ENCODE measurements at regions not wholly inside any gene's neighbourhood (a gene's known extent, or its start where the extent isn't known, plus 50 kb on each side); places are given as distances from the start of the nearest gene placed in this dataset.

- H3K27ac ChIP-seq (ENCODE audit: insufficient read depth, low read depth, low read length), result no peak overlapping the region
- ChIA-PET POLR2A (no interaction called here), CTCF (no interaction called here)
- no peaks in the 10 kb centered on the region for H3K27me3 ChIP-seq (ENCODE audit: control insufficient read depth in 2 of 2, insufficient read depth in 2 of 2, low read length in 2 of 2)
- H3K4me1 ChIP-seq (ENCODE audit: control insufficient read depth, extremely low read depth, insufficient read depth, low read length), result no peaks in the 10 kb centered on the region
- no peak overlapping the region for H2AFZ ChIP-seq (ENCODE audit: low read depth, low read length)
- H3K79me2 ChIP-seq (ENCODE audit: control insufficient read depth, insufficient read depth, low read length), result no peaks in the 10 kb centered on the region
- no peak overlapping the region for H3K4me2 ChIP-seq (ENCODE audit: insufficient read depth, low read length)
- DNase-seq (ENCODE audit: low read depth, low spot score) (no peak), FAIRE-seq (no peak)
- intact Hi-C loops (cut with micrococcal nuclease), result no loop called here
- H3K9ac ChIP-seq (replicated peaks; ENCODE audit: extremely low read depth, insufficient read depth, low read length), result no peak overlapping the region
- TF ChIP-seq POLR2AphosphoS5 (IDR thresholded peaks at IDR 0.05; ENCODE audit: insufficient read depth, low read depth, low read length) (no peak), POLR2A (IDR thresholded peaks at IDR 0.05; ENCODE audit: low read depth, low read length) (no peak)
- no TSS peak for BruUV-seq (replicated peaks)
- no peak overlapping the region for H3K4me3 ChIP-seq (replicated peaks in 1 of 3; ENCODE audit: insufficient read depth in 1 of 3, low read depth in 1 of 3, low read length in 3 of 3)
- no peaks in the 10 kb centered on the region for H4K20me1 ChIP-seq (replicated peaks; ENCODE audit: control insufficient read depth, extremely low read depth, insufficient read depth, low read length)
- no peaks in the 10 kb centered on the region for H3K9me1 ChIP-seq (replicated peaks; ENCODE audit: control insufficient read depth, extremely low read depth, insufficient read depth, low read length)
- H3K36me3 ChIP-seq (ENCODE audit: control insufficient read depth in 2 of 2, extremely low read depth in 1 of 2, insufficient read depth in 2 of 2, low read length in 2 of 2), result no peaks in the 10 kb centered on the region
- no peaks in the 10 kb centered on the region for H3K9me3 ChIP-seq (replicated peaks; ENCODE audit: control insufficient read depth, insufficient read depth, low read length)
- dilution Hi-C loops (cut with MboI; ENCODE audit: extremely low pct_ligation_motif_present, low sequenced_read_pairs), result no loop called here
Observed at GRCh38 chr3:34000301-34000700, 201.9 kb downstream of the PDCD6IP start.

- CTCF ChIA-PET, result no interaction called here
- DNase-seq (ENCODE audit: low read depth, low spot score), result no peak
- dilution Hi-C loops (cut with MboI; ENCODE audit: extremely low pct_ligation_motif_present, low sequenced_read_pairs) (no loop called here), intact Hi-C loops (cut with micrococcal nuclease) (no loop called here)
- Histone ChIP-seq H2AFZ (ENCODE audit: low read depth, low read length) (no peak overlapping the region), H3K4me3 (replicated peaks in 1 of 3; ENCODE audit: insufficient read depth in 1 of 3, low read depth in 1 of 3, low read length in 3 of 3) (no peak overlapping the region), H3K4me1 (ENCODE audit: control insufficient read depth, extremely low read depth, insufficient read depth, low read length) (no peaks in the 10 kb centered on the region), H3K79me2 (ENCODE audit: control insufficient read depth, insufficient read depth, low read length) (no peaks in the 10 kb centered on the region), H3K9me3 (replicated peaks; ENCODE audit: control insufficient read depth, insufficient read depth, low read length) (no peaks in the 10 kb centered on the region), H3K9ac (replicated peaks; ENCODE audit: extremely low read depth, insufficient read depth, low read length) (no peak overlapping the region), H3K9me1 (replicated peaks; ENCODE audit: control insufficient read depth, extremely low read depth, insufficient read depth, low read length) (no peaks in the 10 kb centered on the region), H3K27me3 (ENCODE audit: control insufficient read depth in 2 of 2, insufficient read depth in 2 of 2, low read length in 2 of 2) (no peaks in the 10 kb centered on the region), H3K4me2 (ENCODE audit: insufficient read depth, low read length) (no peak overlapping the region), H4K20me1 (replicated peaks; ENCODE audit: control insufficient read depth, extremely low read depth, insufficient read depth, low read length) (no peaks in the 10 kb centered on the region), H3K36me3 (ENCODE audit: control insufficient read depth in 2 of 2, extremely low read depth in 1 of 2, insufficient read depth in 2 of 2, low read length in 2 of 2) (no peaks in the 10 kb centered on the region), H3K27ac (ENCODE audit: insufficient read depth, low read depth, low read length) (no peak overlapping the region)
- no peak for TF ChIP-seq MYC (IDR thresholded peaks at IDR 0.05; ENCODE audit: low read depth, low read length)
- TF ChIP-seq CTCF (IDR thresholded peaks at IDR 0.05; ENCODE audit: extremely low read depth in 1 of 2, insufficient read depth in 1 of 2, low read depth in 1 of 2, low read length in 2 of 2), result no peak
- no peak for TF ChIP-seq EZH2 (IDR thresholded peaks at IDR 0.05; ENCODE audit: borderline replicate concordance, low read depth, low read length, severe bottlenecking)
- TF ChIP-seq MAX (IDR thresholded peaks at IDR 0.05; ENCODE audit: insufficient read depth, insufficient read length), result no peak
- no peak for TF ChIP-seq FOS (IDR thresholded peaks at IDR 0.05; ENCODE audit: borderline replicate concordance, insufficient read depth, low read length)
- TF ChIP-seq JUN (IDR thresholded peaks at IDR 0.05; ENCODE audit: borderline replicate concordance, insufficient read depth, insufficient read length, low read depth), result no peak
- no peak for TF ChIP-seq GATA2 (IDR thresholded peaks at IDR 0.05; ENCODE audit: insufficient read depth, insufficient read length, low read depth, low read length)
- no peak for TF ChIP-seq POLR2A (IDR thresholded peaks at IDR 0.05; ENCODE audit: low read depth, low read length)
- TF ChIP-seq POLR2AphosphoS5 (IDR thresholded peaks at IDR 0.05; ENCODE audit: insufficient read depth, low read depth, low read length), result no peak
- BruUV-seq (replicated peaks), result no TSS peak
- POLR2A ChIA-PET, result no interaction called here
- FAIRE-seq, result no peak
Observed at GRCh38 chr3:34001022-34001421, 202.6 kb downstream of the PDCD6IP start.

Measured in endothelial cell of umbilical vein (primary cell).